Globus pallidus (tissue), 1 donor: ENCODE measurements at regions not wholly inside any gene's neighbourhood (a gene's known extent, or its start where the extent isn't known, plus 50 kb on each side); places are given as distances from the start of the nearest gene placed in this dataset.
A peak's percentile ranks its signal among the peaks of the same experiment; 100 is the strongest.

ENCODE experiments used
- DNase-seq: peaks from one replicate; pipeline ENCODE4 v3.0.0-alpha.2; 2015; ENCODE audit warnings: low spot score

DNA sequence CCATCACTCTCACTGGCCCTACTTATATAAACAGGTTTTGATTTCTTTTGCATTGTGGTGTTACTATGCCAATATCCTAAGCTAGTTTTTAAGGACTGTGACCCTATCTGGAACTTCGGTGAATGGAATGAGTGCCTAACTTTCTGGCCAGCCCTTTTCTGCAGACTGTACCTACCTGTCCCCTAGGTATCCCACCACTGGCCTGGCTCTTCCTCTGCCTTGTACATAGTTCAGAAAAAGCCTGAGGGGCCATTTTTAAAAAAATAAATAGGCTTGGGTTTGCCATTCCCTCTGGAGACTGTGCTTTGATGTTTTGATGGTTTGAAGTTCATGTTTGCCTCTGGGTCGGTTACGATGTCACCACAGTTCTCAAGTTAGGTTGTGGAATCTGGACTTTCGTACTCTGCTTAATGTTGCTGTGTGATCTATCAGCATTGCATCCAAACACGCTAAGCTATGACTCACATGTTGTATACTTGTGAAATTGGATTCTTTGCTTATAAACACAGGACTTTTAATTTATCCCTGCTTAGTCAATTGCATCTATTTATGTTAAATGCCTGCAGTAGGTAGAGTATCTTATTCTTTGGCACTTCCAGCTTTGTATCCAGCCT lies 182.0 kb downstream of the ANKRD50 start:
- no peak for DNase-seq

DNA sequence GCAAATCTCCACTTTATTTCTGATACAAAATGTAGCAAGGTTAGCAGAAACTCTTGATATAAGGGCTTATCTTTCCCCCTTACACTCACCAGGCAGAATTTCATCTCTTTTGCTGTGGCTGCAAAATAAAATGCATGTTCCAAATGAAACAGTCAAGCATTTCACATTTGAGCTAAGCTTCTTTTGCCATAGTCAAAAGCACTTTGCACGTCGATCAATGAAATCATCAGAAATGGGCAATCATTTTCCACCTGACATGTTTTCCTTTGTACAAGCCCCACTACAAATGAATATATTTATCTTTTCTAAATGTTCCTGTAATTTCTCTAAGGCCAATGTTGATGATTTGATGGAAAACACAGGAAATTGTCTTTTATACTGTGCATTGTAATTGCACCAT lies 178.4 kb downstream of the ANKRD50 start:
- no peak for DNase-seq

- no peak for DNase-seq
These were observed 177.5 kb downstream of the ANKRD50 start for GRCh38 chr4:124535003-124535402.

GRCh38 chr4:124536946-124537345 lies 175.6 kb downstream of the ANKRD50 start:
- DNase-seq, result no peak

DNA sequence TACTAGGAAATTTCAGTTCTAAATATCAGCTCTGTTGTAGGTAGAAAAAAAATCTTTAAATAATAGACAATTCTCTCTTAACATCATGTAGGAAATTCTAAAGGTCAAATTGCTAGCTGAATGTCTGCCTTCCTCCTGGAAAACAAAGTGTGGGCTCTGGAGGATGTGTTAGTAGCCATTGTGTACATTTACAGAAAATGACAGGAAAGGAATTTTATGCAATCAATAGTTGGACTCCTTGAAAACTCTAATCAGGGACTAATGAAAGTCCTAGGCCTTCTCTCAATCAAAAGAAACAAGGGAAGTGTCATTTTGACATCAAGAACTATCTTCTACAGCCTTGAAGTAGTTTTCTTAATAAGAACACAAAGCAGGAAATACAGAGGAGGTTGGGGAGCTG lies 174.6 kb downstream of the ANKRD50 start:
- DNase-seq, result no peak

DNA sequence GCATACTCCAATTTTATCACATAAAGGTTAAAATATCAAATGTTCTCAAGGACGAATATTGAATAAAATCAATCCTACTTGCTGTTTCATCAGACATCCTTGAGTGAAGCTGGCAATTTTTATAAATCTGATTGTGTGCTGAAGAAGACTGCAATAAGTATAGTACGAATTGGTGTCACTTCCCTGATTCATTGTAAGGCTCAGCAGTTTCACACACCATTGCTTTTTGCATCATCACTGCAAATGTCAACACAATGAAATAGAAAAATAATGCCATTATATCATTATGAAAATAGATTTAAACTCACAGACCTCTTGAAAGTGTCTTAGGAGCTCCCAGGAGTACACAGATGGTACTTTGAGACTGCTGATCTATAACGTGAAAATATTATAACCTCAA lies 172.5 kb downstream of the ANKRD50 start:
- DNase-seq, result no peak

DNA sequence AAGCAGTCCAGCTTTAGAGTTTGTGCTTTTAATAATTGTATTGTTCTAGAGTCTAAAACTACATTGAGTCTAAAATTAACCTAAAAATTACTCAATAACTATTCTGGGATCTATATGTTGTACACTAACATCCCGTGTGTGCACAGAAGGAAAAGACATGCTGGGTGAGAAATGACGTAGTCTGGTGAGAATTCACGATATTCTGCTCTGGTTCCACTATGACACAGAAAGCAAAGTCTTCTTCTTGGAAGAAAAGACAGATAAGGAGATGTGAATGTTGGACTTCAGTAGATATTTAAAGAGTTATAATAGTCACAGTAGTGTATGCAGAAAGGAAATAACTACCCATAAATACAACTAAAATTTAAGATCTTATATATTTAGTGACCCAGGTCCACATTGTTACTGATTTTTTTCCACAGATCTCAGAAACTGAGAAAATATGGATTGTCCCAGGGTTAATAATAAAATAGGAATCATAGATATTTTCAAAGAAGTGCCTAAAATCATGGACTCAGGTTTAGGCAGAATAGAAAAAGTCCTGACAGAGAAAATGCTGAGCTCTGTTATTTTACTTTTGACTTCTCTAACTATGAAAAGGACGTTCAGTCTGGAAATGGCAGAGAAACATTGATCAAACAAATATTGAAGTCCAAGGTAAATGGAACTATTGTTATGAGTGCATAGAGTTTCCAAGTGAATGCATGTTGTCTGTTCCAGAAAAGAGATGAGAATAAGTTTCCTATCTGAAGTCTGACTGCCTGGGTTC lies 170.7 kb downstream of the ANKRD50 start:
- DNase-seq, result no peak

- DNase-seq, result peak; percentile 11
These were observed 156.6 kb downstream of the ANKRD50 start for GRCh38 chr4:124555959-124556358.

GRCh38 chr4:124564121-124564520 lies 148.4 kb downstream of the ANKRD50 start:
- DNase-seq, result no peak

- no peak for DNase-seq
These were observed 147.2 kb downstream of the ANKRD50 start for GRCh38 chr4:124565371-124565770.

DNA sequence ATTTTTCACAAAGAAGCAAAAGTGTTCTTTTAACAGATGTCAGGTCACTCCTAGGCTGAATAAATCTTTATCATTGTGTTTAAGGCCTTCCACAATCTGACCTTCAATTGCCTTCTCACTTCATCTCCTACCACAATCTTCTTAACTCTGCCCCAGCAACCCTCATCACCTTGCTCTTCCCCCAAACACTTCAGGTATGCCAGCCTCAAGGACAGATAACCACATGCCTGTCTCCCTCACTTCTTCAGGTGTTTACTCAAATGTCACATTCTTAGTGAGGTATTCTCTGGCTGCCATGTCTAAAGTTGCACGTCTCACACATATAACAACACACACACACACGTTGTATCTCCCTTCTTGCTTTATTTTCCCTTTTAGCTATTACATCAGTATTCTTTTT lies 146.5 kb downstream of the ANKRD50 start:
- DNase-seq, result no peak

DNA sequence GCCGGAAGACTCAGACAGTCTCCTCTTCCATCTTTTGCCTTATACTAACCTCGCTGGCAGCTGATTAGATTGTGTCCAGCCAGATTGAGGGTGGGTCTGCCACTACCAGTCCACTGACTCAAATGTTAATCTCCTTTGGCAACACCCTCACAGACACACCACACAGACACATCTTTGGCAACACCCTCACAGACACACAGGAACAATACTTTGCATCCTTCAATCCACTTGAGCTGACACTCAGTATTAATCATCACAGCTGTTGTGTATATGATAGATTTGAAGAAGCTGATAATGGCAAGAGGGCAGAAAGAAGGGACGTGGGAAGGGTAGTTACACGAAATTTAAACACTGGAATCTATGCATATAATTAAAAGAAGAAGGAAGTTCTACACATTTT lies 139.5 kb downstream of the ANKRD50 start:
- no peak for DNase-seq

DNA sequence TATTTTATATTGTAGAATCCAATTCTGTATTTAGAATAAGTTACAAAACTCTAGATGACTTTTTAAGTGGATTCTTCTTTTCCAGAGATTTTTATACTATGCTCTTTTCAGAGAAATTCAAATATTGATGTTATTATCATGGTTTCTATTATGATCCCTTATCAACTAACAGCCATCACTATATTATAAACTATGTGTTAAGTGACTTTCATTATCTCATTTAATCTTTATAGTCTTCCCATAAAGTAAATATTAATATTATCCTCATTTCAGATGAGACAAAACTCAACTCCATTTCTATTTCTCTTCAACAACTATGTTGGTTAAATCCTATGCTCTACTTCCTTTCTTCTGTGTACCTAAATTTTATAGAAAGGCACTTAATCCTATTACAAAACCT lies 132.6 kb downstream of the ANKRD50 start:
- DNase-seq, result no peak

GRCh38 chr4:124583797-124584196 lies 128.7 kb downstream of the ANKRD50 start:
- no peak for DNase-seq

DNA sequence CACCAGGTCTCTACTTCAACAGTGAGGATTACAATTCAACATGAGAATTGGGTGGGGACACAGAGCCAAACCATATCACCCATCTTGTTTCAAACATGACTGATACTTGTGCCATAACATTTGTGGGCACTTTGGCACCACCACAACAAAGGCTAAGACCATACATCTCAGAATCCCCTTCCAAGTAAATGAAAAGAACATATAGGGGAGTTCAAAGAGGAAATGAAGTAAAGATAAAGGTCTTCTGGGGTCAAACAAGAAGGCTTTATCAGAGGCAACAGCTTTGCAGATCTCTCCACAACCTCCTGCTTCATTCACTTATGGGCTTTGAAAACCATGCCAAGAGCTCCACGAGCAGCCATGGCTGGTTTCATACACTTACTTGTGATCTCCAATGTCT lies 122.7 kb downstream of the ANKRD50 start:
- DNase-seq, result no peak

DNA sequence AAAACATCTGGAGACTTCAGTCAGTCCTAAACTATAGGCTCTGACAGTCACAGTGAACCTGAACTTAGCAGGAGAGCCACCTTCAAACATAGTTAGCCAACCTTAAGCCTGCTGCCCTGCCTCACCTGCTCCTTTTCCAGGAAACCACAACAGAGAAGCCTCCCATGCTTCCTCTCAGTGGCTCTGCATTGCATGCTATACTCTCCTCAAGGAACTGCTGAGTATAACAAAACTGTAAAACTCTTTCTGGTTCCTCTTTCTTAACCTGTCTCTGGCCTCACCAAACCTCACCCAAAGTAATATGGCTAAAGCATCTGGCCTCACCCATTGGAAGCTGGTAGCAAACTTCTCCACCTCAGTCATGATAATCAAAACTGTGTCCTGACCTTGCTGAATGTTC lies 122.1 kb downstream of the ANKRD50 start:
- no peak for DNase-seq

- DNase-seq, result no peak
These were observed 120.9 kb downstream of the ANKRD50 start for GRCh38 chr4:124591637-124592036.

GRCh38 chr4:124593494-124593893 lies 119.0 kb downstream of the ANKRD50 start:
- DNase-seq, result no peak

DNA sequence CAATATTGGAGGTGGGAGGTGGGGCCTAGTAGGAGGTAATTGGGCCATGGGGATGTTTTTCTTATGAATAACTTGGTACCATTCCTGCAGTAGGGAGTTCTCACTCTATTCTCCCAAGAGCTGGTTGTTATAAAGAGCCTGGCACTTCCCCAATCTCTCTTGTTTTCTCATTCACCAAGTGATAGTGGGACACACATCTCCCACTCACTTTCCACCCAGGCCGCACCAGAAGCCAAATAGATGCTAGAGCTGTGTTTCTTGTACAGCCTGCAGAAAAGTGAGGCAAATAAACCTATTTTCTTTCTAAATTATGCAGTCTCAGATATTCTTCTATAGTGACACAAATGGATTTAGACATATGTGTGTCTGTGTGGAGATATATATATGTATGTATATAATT lies 117.6 kb downstream of the ANKRD50 start:
- no peak for DNase-seq

- DNase-seq, result no peak
These were observed 115.7 kb downstream of the ANKRD50 start for GRCh38 chr4:124596816-124597215.

DNA sequence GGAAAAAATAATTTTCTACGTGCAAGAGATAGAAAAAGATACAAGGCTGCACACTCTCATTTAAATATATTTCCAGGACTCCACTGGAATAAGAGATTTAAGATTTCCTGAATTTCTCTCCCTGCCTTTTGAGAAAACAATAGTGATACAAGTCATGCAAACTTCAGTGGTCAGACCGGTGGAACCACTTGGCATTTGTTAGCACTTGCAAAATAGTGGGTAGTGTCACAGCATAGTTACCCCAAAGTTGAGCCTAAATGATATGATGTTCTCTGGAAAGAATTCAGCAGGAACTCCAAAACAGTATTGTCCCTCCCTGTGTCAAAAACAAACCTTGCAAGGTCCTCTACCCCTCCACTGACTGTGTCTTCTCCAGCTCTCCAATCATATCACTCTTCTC lies 102.3 kb downstream of the ANKRD50 start:
- no peak for DNase-seq
